LNCaP clone FGC (cell line): ENCODE measurements at regions not wholly inside any gene's neighbourhood (a gene's known extent, or its start where the extent isn't known, plus 50 kb on each side); places are given as distances from the start of the nearest gene placed in this dataset.

ENCODE experiments used
- DNase-seq: peaks from one replicate; pipeline ENCODE4 v3.0.0-alpha.2; 2011; ENCODE audit warnings: low read depth
- H3K4me3 ChIP-seq: 2 replicates; pipeline ENCODE4 v1.5.1; 2011; ENCODE audit warnings: mild to moderate bottlenecking, low read depth, low read length, control low read depth
- TF ChIP-seq, protein P1 (sequence below): IDR thresholded peaks from 2 replicates; pipeline ENCODE4 v1.5.1; 2012; ENCODE audit warnings: mild to moderate bottlenecking; ENCODE audit not compliant: control insufficient read depth, insufficient read depth; ENCODE audit errors: extremely low read depth

- TF ChIP-seq, protein P1, sequence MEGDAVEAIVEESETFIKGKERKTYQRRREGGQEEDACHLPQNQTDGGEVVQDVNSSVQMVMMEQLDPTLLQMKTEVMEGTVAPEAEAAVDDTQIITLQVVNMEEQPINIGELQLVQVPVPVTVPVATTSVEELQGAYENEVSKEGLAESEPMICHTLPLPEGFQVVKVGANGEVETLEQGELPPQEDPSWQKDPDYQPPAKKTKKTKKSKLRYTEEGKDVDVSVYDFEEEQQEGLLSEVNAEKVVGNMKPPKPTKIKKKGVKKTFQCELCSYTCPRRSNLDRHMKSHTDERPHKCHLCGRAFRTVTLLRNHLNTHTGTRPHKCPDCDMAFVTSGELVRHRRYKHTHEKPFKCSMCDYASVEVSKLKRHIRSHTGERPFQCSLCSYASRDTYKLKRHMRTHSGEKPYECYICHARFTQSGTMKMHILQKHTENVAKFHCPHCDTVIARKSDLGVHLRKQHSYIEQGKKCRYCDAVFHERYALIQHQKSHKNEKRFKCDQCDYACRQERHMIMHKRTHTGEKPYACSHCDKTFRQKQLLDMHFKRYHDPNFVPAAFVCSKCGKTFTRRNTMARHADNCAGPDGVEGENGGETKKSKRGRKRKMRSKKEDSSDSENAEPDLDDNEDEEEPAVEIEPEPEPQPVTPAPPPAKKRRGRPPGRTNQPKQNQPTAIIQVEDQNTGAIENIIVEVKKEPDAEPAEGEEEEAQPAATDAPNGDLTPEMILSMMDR, result no peak
- H3K4me3 ChIP-seq, result no peak overlapping the region
Observed at GRCh38 chr1:221125976-221126375, 246.7 kb downstream of the HLX start.

GRCh38 chr1:221137666-221138065 is 258.4 kb downstream of the HLX start:
- no peak overlapping the region for H3K4me3 ChIP-seq
- TF ChIP-seq, protein P1, result no peak
- DNase-seq, result no peak

More at GRCh38 chr1:221125976-221126375, 246.7 kb downstream of the HLX start:
- no peak for DNase-seq

GRCh38 chr1:221138516-221138915 is 259.3 kb downstream of the HLX start:
- H3K4me3 ChIP-seq, result no peak overlapping the region
- TF ChIP-seq, protein P1, result no peak
- no peak for DNase-seq

DNA sequence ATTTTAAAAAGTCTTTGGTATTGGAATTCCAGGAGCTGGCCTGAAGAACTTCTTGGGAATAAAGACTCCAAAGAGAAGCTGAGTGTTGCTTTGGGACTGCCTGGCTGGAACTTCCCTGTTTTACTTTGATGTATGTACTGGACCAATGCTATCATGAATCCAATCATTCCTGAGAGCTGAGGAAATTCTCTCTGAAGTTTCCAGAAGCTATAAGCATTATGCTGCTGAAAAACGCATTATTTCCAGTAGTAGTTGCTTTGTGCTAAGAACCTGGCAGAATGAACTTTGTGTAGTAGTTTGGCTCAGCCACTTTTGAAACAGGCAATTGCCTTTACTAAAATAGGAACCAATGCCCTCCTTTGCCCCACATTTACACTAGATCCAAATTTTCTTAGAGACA is 260.7 kb downstream of the HLX start:
- TF ChIP-seq, protein P1, result no peak
- DNase-seq, result no peak
- no peak overlapping the region for H3K4me3 ChIP-seq

DNA sequence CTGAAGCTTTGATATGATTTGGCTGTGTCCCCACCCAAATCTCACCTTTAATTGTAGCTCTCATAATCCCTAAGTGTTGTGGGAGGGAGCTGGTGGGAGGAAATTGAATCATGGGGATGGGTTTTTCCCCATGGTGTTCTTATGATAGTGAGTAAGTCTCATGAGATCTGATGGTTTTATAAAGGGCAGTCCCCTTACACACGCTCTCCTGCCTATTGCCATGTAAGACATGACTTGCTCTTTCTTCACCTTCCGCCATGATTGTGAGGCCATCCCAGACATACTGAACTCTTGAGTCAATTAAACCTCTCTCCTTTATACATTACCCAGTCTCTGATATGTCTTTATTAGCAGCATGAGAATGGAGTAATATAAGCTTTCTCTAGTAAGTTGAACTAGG is 261.9 kb downstream of the HLX start:
- no peak overlapping the region for H3K4me3 ChIP-seq
- no peak for DNase-seq
- TF ChIP-seq, protein P1, result no peak

GRCh38 chr1:221141606-221142285 is 262.5 kb downstream of the HLX start:
- DNase-seq, result no peak
- no peak overlapping the region for H3K4me3 ChIP-seq
- TF ChIP-seq, protein P1, result no peak

- TF ChIP-seq, protein P1, result no peak
- DNase-seq, result no peak
- no peak overlapping the region for H3K4me3 ChIP-seq
Observed at GRCh38 chr1:221148660-221149059, 269.4 kb downstream of the HLX start.
